HepG2 (cell line): ENCODE measurements at regions not wholly inside any gene's neighbourhood (a gene's known extent, or its start where the extent isn't known, plus 50 kb on each side); places are given as distances from the start of the nearest gene placed in this dataset.

ENCODE experiments used
- BRF2 ChIP-seq: sonication (generic); formaldehyde crosslinking; IDR thresholded peaks from 2 replicates; pipeline ENCODE4 v1.8.1; 2022; ENCODE audit warnings: mild to moderate bottlenecking, missing genetic modification reagents
- HOXA7 ChIP-seq: sonication (generic); formaldehyde crosslinking; IDR thresholded peaks from 2 replicates; pipeline ENCODE4 v1.8.1; 2022; ENCODE audit warnings: mild to moderate bottlenecking, missing genetic modification reagents, moderate library complexity
- NCOA1 ChIP-seq: sonication (generic); formaldehyde crosslinking; IDR thresholded peaks from 2 replicates; pipeline ENCODE4 v1.9.0; 2021; ENCODE audit warnings: missing genetic modification reagents
- NFKBIZ ChIP-seq: IDR thresholded peaks from 2 replicates; pipeline ENCODE4 v1.6.1; 2018; ENCODE audit warnings: missing genetic modification reagents, missing compliant biosample characterization
- NFYC ChIP-seq: IDR thresholded peaks from 2 replicates; pipeline ENCODE4 v1.6.1; 2016; ENCODE audit warnings: missing genetic modification reagents, missing compliant biosample characterization
- POLR2AphosphoS5 ChIP-seq: IDR thresholded peaks from 2 replicates; pipeline ENCODE4 v1.6.1; 2012; ENCODE audit warnings: low read depth, low read length
- RCOR2 ChIP-seq: IDR thresholded peaks from 2 replicates; pipeline ENCODE4 v1.6.1; 2016; ENCODE audit warnings: missing biosample characterization, missing genetic modification reagents
- SRY ChIP-seq: sonication (generic); formaldehyde crosslinking; IDR thresholded peaks from 2 replicates; pipeline ENCODE4 v1.8.0; 2022; ENCODE audit warnings: mild to moderate bottlenecking, missing genetic modification reagents
- TAF1 ChIP-seq: sonication (generic); formaldehyde crosslinking; IDR thresholded peaks from 2 replicates; pipeline ENCODE4 v1.4.0; 2020; ENCODE audit warnings: missing genetic modification reagents
- ZNF274 ChIP-seq: sonication (generic); formaldehyde crosslinking; IDR thresholded peaks from 2 replicates; pipeline ENCODE4 v1.5.1; 2020; ENCODE audit warnings: mild to moderate bottlenecking, missing genetic modification reagents
- ZNF296 ChIP-seq: sonication (generic); formaldehyde crosslinking; conservative IDR thresholded peaks from 2 replicates; pipeline ENCODE4 v1.5.0; 2020; ENCODE audit warnings: mild to moderate bottlenecking, missing genetic modification reagents
- ZNF383 ChIP-seq: sonication (generic); formaldehyde crosslinking; IDR thresholded peaks from 2 replicates; pipeline ENCODE4 v1.4.0; 2020; ENCODE audit warnings: missing genetic modification reagents, mild to moderate bottlenecking, borderline replicate concordance
- ZNF790 ChIP-seq: sonication (generic); formaldehyde crosslinking; IDR thresholded peaks from 2 replicates; pipeline ENCODE4 v1.8.0; 2022; ENCODE audit warnings: missing genetic modification reagents, mild to moderate bottlenecking, borderline replicate concordance
- ZSCAN29 ChIP-seq: sonication (generic); formaldehyde crosslinking; conservative IDR thresholded peaks from 2 replicates; pipeline ENCODE4 v1.4.0; 2020; ENCODE audit warnings: mild to moderate bottlenecking, missing genetic modification reagents
- TF ChIP-seq, protein P1 (sequence below): sonication (generic); formaldehyde crosslinking; IDR thresholded peaks from one replicate; pipeline ENCODE4 v1.5.1; 2020; ENCODE audit warnings: mild to moderate bottlenecking, missing genetic modification reagents; ENCODE audit errors: not compliant biosample characterization
- TF ChIP-seq, protein P2 (sequence below): sonication (generic); formaldehyde crosslinking; IDR thresholded peaks from 2 replicates; pipeline ENCODE4 v1.8.1; 2023; ENCODE audit warnings: mild to moderate bottlenecking, inconsistent platforms, moderate library complexity, missing genetic modification reagents, borderline replicate concordance
- TF ChIP-seq, protein P3 (sequence below): fragments of 450-650 bp; IDR thresholded peaks from 2 replicates; pipeline ENCODE4 v1.6.1; 2017; ENCODE audit warnings: mild to moderate bottlenecking

GRCh38 chr6:134822920-134823709, 126.8 kb downstream of the ALDH8A1 start (continued):
- TF ChIP-seq, protein P1, sequence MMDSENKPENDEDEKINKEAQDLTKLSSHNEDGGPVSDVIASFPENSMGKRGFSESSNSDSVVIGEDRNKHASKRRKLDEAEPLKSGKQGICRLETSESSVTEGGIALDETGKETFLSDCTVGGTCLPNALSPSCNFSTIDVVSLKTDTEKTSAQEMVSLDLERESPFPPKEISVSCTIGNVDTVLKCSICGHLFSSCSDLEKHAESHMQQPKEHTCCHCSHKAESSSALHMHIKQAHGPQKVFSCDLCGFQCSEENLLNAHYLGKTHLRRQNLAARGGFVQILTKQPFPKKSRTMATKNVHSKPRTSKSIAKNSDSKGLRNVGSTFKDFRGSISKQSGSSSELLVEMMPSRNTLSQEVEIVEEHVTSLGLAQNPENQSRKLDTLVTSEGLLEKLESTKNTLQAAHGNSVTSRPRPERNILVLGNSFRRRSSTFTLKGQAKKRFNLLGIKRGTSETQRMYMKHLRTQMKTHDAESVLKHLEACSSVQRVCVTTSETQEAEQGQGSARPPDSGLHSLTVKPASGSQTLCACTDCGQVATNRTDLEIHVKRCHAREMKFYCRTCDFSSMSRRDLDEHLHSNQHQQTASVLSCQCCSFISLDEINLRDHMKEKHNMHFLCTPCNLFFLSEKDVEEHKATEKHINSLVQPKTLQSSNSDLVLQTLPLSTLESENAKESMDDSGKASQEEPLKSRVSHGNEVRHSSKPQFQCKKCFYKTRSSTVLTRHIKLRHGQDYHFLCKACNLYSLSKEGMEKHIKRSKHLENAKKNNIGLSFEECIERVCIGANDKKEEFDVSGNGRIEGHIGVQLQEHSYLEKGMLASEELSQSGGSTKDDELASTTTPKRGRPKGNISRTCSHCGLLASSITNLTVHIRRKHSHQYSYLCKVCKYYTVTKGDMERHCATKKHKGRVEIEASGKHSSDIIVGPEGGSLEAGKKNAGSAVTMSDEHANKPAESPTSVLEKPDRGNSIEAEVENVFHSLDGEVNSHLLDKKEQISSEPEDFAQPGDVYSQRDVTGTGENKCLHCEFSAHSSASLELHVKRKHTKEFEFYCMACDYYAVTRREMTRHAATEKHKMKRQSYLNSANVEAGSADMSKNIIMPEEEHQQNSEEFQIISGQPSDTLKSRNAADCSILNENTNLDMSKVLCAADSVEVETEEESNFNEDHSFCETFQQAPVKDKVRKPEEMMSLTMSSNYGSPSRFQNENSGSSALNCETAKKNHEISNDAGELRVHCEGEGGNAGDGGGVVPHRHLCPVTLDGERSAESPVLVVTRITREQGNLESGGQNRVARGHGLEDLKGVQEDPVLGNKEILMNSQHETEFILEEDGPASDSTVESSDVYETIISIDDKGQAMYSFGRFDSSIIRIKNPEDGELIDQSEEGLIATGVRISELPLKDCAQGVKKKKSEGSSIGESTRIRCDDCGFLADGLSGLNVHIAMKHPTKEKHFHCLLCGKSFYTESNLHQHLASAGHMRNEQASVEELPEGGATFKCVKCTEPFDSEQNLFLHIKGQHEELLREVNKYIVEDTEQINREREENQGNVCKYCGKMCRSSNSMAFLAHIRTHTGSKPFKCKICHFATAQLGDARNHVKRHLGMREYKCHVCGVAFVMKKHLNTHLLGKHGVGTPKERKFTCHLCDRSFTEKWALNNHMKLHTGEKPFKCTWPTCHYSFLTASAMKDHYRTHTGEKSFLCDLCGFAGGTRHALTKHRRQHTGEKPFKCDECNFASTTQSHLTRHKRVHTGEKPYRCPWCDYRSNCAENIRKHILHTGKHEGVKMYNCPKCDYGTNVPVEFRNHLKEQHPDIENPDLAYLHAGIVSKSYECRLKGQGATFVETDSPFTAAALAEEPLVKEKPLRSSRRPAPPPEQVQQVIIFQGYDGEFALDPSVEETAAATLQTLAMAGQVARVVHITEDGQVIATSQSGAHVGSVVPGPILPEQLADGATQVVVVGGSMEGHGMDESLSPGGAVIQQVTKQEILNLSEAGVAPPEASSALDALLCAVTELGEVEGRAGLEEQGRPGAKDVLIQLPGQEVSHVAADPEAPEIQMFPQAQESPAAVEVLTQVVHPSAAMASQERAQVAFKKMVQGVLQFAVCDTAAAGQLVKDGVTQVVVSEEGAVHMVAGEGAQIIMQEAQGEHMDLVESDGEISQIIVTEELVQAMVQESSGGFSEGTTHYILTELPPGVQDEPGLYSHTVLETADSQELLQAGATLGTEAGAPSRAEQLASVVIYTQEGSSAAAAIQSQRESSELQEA (CRISPR knock-in tag), result no peak
- TF ChIP-seq BRF2 (CRISPR knock-in tag) (no peak), TAF1 (no peak), SRY (no peak), ZNF383 (CRISPR knock-in tag) (no peak), ZNF790 (CRISPR knock-in tag) (no peak), NFKBIZ (CRISPR knock-in tag) (no peak), RCOR2 (CRISPR knock-in tag) (no peak), NCOA1 (CRISPR knock-in tag) (no peak), POLR2AphosphoS5 (no peak), ZSCAN29 (CRISPR knock-in tag) (no peak), ZNF296 (no peak), ZNF274 (CRISPR knock-in tag) (no peak), HOXA7 (CRISPR knock-in tag) (no peak), NFYC (CRISPR knock-in tag) (no peak)
- TF ChIP-seq, protein P2, sequence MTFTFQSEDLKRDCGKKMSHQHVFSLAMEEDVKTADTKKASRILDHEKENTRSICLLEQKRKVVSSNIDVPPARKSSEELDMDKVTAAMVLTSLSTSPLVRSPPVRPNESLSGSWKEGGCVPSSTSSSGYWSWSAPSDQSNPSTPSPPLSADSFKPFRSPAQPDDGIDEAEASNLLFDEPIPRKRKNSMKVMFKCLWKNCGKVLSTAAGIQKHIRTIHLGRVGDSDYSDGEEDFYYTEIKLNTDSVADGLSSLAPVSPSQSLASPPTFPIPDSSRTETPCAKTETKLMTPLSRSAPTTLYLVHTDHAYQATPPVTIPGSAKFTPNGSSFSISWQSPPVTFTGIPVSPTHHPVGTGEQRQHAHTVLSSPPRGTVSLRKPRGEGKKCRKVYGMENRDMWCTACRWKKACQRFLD, result no peak
- TF ChIP-seq, protein P3, sequence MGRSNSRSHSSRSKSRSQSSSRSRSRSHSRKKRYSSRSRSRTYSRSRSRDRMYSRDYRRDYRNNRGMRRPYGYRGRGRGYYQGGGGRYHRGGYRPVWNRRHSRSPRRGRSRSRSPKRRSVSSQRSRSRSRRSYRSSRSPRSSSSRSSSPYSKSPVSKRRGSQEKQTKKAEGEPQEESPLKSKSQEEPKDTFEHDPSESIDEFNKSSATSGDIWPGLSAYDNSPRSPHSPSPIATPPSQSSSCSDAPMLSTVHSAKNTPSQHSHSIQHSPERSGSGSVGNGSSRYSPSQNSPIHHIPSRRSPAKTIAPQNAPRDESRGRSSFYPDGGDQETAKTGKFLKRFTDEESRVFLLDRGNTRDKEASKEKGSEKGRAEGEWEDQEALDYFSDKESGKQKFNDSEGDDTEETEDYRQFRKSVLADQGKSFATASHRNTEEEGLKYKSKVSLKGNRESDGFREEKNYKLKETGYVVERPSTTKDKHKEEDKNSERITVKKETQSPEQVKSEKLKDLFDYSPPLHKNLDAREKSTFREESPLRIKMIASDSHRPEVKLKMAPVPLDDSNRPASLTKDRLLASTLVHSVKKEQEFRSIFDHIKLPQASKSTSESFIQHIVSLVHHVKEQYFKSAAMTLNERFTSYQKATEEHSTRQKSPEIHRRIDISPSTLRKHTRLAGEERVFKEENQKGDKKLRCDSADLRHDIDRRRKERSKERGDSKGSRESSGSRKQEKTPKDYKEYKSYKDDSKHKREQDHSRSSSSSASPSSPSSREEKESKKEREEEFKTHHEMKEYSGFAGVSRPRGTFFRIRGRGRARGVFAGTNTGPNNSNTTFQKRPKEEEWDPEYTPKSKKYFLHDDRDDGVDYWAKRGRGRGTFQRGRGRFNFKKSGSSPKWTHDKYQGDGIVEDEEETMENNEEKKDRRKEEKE, result no peak
